Ovary (tissue), 3 donors: ENCODE measurements at regions not wholly inside any gene's neighbourhood (a gene's known extent, or its start where the extent isn't known, plus 50 kb on each side); places are given as distances from the start of the nearest gene placed in this dataset.

Experiments
- EP300 ChIP-seq: sonication (generic); formaldehyde crosslinking; IDR thresholded peaks from one replicate; pipeline ENCODE4 v1.6.1; 2017; ENCODE audit warnings: antibody characterized with exemption
- TF ChIP-seq, protein P1 (sequence below), 3 donors: fragments of 450-650 bp in 2 of 3; fragments of 200-600 bp in 1 of 3; IDR thresholded peaks; one replicate each; pipeline versions ENCODE4 v1.5.1 to v1.8.0; 2016 to 2022; ENCODE audit warnings: antibody characterized with exemption in 3 of 3, mild to moderate bottlenecking in 1 of 3
- donor health status: DM: no; HTN: no; CAD: no.

DNA sequence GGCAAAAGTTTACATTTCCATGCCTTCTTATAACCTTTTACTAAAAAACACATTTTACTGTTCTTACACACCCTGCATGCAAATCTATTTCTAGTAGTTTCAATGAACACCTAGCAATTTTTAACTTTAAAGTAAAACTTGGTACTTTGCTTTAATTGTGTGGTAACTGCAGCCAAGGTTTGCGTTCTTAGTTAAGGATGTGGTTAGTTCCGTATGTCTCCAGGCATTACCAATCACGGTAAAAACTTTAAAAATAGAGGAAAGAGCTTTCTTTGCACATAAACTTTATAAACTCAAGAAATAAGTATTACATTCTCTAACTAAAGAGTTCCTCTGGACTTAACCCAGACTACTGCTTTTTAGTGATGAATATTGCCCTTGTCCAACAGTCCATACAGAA, 795.2 kb downstream of the SLC16A7 start:
- TF ChIP-seq, protein P1, sequence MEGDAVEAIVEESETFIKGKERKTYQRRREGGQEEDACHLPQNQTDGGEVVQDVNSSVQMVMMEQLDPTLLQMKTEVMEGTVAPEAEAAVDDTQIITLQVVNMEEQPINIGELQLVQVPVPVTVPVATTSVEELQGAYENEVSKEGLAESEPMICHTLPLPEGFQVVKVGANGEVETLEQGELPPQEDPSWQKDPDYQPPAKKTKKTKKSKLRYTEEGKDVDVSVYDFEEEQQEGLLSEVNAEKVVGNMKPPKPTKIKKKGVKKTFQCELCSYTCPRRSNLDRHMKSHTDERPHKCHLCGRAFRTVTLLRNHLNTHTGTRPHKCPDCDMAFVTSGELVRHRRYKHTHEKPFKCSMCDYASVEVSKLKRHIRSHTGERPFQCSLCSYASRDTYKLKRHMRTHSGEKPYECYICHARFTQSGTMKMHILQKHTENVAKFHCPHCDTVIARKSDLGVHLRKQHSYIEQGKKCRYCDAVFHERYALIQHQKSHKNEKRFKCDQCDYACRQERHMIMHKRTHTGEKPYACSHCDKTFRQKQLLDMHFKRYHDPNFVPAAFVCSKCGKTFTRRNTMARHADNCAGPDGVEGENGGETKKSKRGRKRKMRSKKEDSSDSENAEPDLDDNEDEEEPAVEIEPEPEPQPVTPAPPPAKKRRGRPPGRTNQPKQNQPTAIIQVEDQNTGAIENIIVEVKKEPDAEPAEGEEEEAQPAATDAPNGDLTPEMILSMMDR (IDR thresholded peaks at IDR 0.05) = no peak
- no peak for TF ChIP-seq EP300
